HEK293 (cell line): ENCODE measurements at regions not wholly inside any gene's neighbourhood (a gene's known extent, or its start where the extent isn't known, plus 50 kb on each side); places are given as distances from the start of the nearest gene placed in this dataset.

Experiments used
- CTCF ChIA-PET: fragments of 350-600 bp; formaldehyde crosslinking; extraction: SDS; loops from one replicate; lab custom pipeline; 2021; ENCODE audit warnings: antibody characterized with exemption; lab: Yijun Ruan, JAX
- POLR2A ChIA-PET: fragments of 300-600 bp; formaldehyde crosslinking; extraction: SDS; loops from one replicate; lab custom pipeline; 2020; ENCODE audit warnings: antibody characterized with exemption, inconsistent platforms; lab: Yijun Ruan, JAX
- H3K27ac ChIP-seq: fragments of 200-500 bp; sonication (Bioruptor generic); 2 replicates; pipeline ENCODE4 v1.5.1; 2014; ENCODE audit warnings: low read depth, low read length, control low read depth, inconsistent platforms; ENCODE audit errors: extremely low read depth
- H3K36me3 ChIP-seq, 2 experiments: fragments of 200-500 bp in 1 of 2; sonication (Bioruptor generic) in 1 of 2; 1 replicate in 1 of 2; 2 replicates in 1 of 2; pipeline ENCODE4 v1.5.1; 2014 to 2017; ENCODE audit warnings: inconsistent platforms in 2 of 2, low read length in 2 of 2; ENCODE audit not compliant: control insufficient read depth in 2 of 2, insufficient read depth in 1 of 2
- H3K4me1 ChIP-seq: fragments of 200-500 bp; sonication (Bioruptor generic); 2 replicates; pipeline ENCODE4 v1.5.1; 2014; ENCODE audit warnings: mild to moderate bottlenecking, low read length, inconsistent platforms; ENCODE audit not compliant: control insufficient read depth, insufficient read depth
- H3K4me3 ChIP-seq: 2 replicates; pipeline ENCODE4 v1.5.1; 2011; ENCODE audit warnings: low read depth, mild to moderate bottlenecking, control low read depth, low read length, moderate library complexity
- H3K9me3 ChIP-seq: fragments of 200-500 bp; sonication (Bioruptor generic); 2 replicates; pipeline ENCODE4 v1.5.1; 2014; ENCODE audit warnings: low read depth, low read length, inconsistent platforms; ENCODE audit not compliant: control insufficient read depth, insufficient read depth
- BCL11A ChIP-seq: fragments of 450-650 bp; formaldehyde crosslinking; IDR thresholded peaks from 2 replicates; pipeline ENCODE4 v1.5.1; 2016; ENCODE audit warnings: low read depth, missing biosample characterization, missing genetic modification characterization
- HOXC10 ChIP-seq: sonication (generic); formaldehyde crosslinking; IDR thresholded peaks from 2 replicates; pipeline ENCODE4 v1.8.1; 2023; ENCODE audit warnings: mild to moderate bottlenecking, missing genetic modification reagents
- SALL2 ChIP-seq: fragments of 450-650 bp; formaldehyde crosslinking; IDR thresholded peaks from 2 replicates; pipeline ENCODE4 v1.5.0; 2017; ENCODE audit warnings: missing biosample characterization, mild to moderate bottlenecking, missing genetic modification characterization, borderline replicate concordance
- SETDB1 ChIP-seq: IDR thresholded peaks from one replicate; pipeline ENCODE4 v1.6.1; 2017; ENCODE audit warnings: mild to moderate bottlenecking, low read length, moderate library complexity, mixed read lengths; ENCODE audit not compliant: insufficient read length
- YY1 ChIP-seq: fragments of 450-650 bp; formaldehyde crosslinking; IDR thresholded peaks from 2 replicates; pipeline ENCODE4 v1.5.1; 2018; ENCODE audit warnings: missing biosample characterization, missing genetic modification characterization
- ZBTB1 ChIP-seq: fragments of 450-650 bp; formaldehyde crosslinking; IDR thresholded peaks from 2 replicates; pipeline ENCODE4 v1.5.1; 2016; ENCODE audit warnings: missing biosample characterization, missing genetic modification characterization
- ZNF266 ChIP-seq: fragments of 450-650 bp; formaldehyde crosslinking; IDR thresholded peaks from 2 replicates; pipeline ENCODE4 v1.5.1; 2016; ENCODE audit warnings: missing biosample characterization, missing genetic modification characterization, low read depth
- ZNF350 ChIP-seq: fragments of 450-650 bp; formaldehyde crosslinking; IDR thresholded peaks from 2 replicates; pipeline ENCODE4 v1.5.0; 2017; ENCODE audit warnings: missing biosample characterization, mild to moderate bottlenecking, missing genetic modification characterization
- ZNF548 ChIP-seq: fragments of 450-650 bp; formaldehyde crosslinking; IDR thresholded peaks from 2 replicates; pipeline ENCODE4 v1.5.1; 2016; ENCODE audit warnings: missing biosample characterization, missing genetic modification characterization
- ZNF621 ChIP-seq: fragments of 450-650 bp; formaldehyde crosslinking; IDR thresholded peaks from 2 replicates; pipeline ENCODE4 v1.5.1; 2017; ENCODE audit warnings: missing biosample characterization, missing genetic modification characterization
- ZNF654 ChIP-seq: fragments of 450-650 bp; formaldehyde crosslinking; IDR thresholded peaks from 2 replicates; pipeline ENCODE4 v1.5.1; 2016; ENCODE audit warnings: low read depth, missing biosample characterization, missing genetic modification characterization
- ZNF747 ChIP-seq: fragments of 450-650 bp; formaldehyde crosslinking; IDR thresholded peaks from 2 replicates; pipeline ENCODE4 v1.5.1; 2016; ENCODE audit warnings: missing biosample characterization, missing genetic modification characterization
- ZSCAN16 ChIP-seq: fragments of 450-650 bp; formaldehyde crosslinking; IDR thresholded peaks from 2 replicates; pipeline ENCODE4 v1.5.1; 2016; ENCODE audit warnings: missing biosample characterization, missing genetic modification characterization
- TF ChIP-seq, protein P1 (sequence below): fragments of 450-650 bp; formaldehyde crosslinking; IDR thresholded peaks from 2 replicates; pipeline ENCODE4 v1.5.1; 2017; ENCODE audit warnings: missing biosample characterization, missing genetic modification characterization
- TF ChIP-seq, protein P2 (sequence below): IDR thresholded peaks from 2 replicates; pipeline ENCODE4 v1.6.1; 2011; ENCODE audit warnings: mild to moderate bottlenecking, low read depth, low read length, borderline replicate concordance
- TF ChIP-seq, protein P3 (sequence below): fragments of 450-650 bp; formaldehyde crosslinking; IDR thresholded peaks from 2 replicates; pipeline ENCODE4 v1.5.1; 2016; ENCODE audit warnings: missing biosample characterization, missing genetic modification characterization
- TF ChIP-seq, protein P4 (sequence below): fragments of 450-650 bp; formaldehyde crosslinking; IDR thresholded peaks from 2 replicates; pipeline ENCODE4 v1.5.1; 2016; ENCODE audit warnings: missing biosample characterization, missing genetic modification characterization
- TF ChIP-seq, protein P5 (sequence below): fragments of 450-650 bp; formaldehyde crosslinking; IDR thresholded peaks from 2 replicates; pipeline ENCODE4 v1.5.1; 2016; ENCODE audit warnings: missing biosample characterization, missing genetic modification characterization, borderline replicate concordance
- TF ChIP-seq, protein P6 (sequence below): fragments of 450-650 bp; formaldehyde crosslinking; IDR thresholded peaks from 2 replicates; pipeline ENCODE4 v1.5.1; 2016; ENCODE audit warnings: missing biosample characterization, missing genetic modification characterization
- TF ChIP-seq, protein P7 (sequence below): fragments of 450-650 bp; formaldehyde crosslinking; IDR thresholded peaks from 2 replicates; pipeline ENCODE4 v1.5.1; 2016; ENCODE audit warnings: missing biosample characterization, missing genetic modification characterization

DNA sequence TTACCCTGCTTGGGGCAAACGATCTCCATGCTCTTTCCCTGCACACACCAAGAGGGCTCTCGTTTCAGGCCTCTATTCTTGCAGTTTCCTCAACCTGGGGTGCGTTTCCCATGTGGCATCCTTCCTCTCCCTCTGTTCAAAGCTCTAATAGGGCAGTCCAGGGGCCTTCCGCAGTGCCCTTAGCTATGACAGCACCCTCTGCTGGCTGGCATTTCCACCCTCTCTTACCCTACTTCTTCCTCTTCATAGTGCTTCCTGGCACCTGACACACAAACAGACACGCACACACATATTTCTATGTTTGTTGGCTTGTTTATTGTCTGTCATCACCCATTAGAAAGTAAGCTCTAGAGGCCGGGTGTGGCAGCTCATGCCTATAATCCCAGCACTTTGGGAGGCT is 294.0 kb downstream of the CLIC5 start (continued):
- TF ChIP-seq, protein P1, sequence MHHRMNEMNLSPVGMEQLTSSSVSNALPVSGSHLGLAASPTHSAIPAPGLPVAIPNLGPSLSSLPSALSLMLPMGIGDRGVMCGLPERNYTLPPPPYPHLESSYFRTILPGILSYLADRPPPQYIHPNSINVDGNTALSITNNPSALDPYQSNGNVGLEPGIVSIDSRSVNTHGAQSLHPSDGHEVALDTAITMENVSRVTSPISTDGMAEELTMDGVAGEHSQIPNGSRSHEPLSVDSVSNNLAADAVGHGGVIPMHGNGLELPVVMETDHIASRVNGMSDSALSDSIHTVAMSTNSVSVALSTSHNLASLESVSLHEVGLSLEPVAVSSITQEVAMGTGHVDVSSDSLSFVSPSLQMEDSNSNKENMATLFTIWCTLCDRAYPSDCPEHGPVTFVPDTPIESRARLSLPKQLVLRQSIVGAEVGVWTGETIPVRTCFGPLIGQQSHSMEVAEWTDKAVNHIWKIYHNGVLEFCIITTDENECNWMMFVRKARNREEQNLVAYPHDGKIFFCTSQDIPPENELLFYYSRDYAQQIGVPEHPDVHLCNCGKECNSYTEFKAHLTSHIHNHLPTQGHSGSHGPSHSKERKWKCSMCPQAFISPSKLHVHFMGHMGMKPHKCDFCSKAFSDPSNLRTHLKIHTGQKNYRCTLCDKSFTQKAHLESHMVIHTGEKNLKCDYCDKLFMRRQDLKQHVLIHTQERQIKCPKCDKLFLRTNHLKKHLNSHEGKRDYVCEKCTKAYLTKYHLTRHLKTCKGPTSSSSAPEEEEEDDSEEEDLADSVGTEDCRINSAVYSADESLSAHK = no peak
- TF ChIP-seq SALL2 (tag by site-specific recombination) (no peak), SETDB1 (no peak), BCL11A (tag by site-specific recombination) (no peak), YY1 (tag by site-specific recombination) (no peak)

DNA sequence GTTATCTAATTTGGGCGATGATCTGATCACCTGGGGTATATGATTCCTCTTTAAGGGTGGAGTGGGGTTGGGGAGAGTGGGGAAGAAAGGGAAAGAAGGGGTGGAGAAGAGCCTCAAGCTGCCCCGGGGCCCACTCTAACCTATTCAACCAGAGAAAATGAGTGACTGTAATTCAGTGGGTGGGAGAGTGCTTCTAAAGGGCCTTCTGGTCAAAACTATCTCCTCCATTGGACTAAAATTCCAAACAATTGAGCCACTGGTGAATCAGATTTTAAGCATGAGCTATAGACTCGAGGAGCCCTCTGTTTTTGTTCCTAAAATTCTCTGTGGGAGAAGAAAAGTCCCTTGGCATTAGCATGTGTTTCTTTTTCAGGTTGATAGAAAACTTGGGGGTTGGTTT is 296.8 kb downstream of the CLIC5 start:
- Histone ChIP-seq H3K4me3 (no peak overlapping the region), H3K9me3 (no peaks in the 10 kb centered on the region), H3K36me3 (no peaks in the 10 kb centered on the region), H3K27ac (no peak overlapping the region), H3K4me1 (peaks cover 4% of the 10 kb centered on the region; the same call in 1 of the 2 replicates)
- ChIA-PET CTCF (no interaction called here), POLR2A (no interaction called here)
- TF ChIP-seq, protein P2, sequence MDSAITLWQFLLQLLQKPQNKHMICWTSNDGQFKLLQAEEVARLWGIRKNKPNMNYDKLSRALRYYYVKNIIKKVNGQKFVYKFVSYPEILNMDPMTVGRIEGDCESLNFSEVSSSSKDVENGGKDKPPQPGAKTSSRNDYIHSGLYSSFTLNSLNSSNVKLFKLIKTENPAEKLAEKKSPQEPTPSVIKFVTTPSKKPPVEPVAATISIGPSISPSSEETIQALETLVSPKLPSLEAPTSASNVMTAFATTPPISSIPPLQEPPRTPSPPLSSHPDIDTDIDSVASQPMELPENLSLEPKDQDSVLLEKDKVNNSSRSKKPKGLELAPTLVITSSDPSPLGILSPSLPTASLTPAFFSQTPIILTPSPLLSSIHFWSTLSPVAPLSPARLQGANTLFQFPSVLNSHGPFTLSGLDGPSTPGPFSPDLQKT = no peak
- TF ChIP-seq ZBTB1 (tag by site-specific recombination) (no peak), ZNF654 (tag by site-specific recombination) (no peak), ZNF548 (tag by site-specific recombination) (no peak), ZSCAN16 (tag by site-specific recombination) (no peak), HOXC10 (CRISPR knock-in tag) (no peak), ZNF747 (no peak), ZNF266 (tag by site-specific recombination) (no peak), ZNF350 (tag by site-specific recombination) (no peak), ZNF621 (no peak)
- TF ChIP-seq, protein P3, sequence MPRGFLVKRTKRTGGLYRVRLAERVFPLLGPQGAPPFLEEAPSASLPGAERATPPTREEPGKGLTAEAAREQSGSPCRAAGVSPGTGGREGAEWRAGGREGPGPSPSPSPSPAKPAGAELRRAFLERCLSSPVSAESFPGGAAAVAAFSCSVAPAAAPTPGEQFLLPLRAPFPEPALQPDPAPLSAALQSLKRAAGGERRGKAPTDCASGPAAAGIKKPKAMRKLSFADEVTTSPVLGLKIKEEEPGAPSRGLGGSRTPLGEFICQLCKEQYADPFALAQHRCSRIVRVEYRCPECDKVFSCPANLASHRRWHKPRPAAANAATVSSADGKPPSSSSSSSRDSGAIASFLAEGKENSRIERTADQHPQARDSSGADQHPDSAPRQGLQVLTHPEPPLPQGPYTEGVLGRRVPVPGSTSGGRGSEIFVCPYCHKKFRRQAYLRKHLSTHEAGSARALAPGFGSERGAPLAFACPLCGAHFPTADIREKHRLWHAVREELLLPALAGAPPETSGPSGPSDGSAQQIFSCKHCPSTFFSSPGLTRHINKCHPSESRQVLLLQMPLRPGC (tag by site-specific recombination) = no peak
- TF ChIP-seq, protein P4, sequence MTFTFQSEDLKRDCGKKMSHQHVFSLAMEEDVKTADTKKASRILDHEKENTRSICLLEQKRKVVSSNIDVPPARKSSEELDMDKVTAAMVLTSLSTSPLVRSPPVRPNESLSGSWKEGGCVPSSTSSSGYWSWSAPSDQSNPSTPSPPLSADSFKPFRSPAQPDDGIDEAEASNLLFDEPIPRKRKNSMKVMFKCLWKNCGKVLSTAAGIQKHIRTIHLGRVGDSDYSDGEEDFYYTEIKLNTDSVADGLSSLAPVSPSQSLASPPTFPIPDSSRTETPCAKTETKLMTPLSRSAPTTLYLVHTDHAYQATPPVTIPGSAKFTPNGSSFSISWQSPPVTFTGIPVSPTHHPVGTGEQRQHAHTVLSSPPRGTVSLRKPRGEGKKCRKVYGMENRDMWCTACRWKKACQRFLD = no peak
- TF ChIP-seq, protein P5, sequence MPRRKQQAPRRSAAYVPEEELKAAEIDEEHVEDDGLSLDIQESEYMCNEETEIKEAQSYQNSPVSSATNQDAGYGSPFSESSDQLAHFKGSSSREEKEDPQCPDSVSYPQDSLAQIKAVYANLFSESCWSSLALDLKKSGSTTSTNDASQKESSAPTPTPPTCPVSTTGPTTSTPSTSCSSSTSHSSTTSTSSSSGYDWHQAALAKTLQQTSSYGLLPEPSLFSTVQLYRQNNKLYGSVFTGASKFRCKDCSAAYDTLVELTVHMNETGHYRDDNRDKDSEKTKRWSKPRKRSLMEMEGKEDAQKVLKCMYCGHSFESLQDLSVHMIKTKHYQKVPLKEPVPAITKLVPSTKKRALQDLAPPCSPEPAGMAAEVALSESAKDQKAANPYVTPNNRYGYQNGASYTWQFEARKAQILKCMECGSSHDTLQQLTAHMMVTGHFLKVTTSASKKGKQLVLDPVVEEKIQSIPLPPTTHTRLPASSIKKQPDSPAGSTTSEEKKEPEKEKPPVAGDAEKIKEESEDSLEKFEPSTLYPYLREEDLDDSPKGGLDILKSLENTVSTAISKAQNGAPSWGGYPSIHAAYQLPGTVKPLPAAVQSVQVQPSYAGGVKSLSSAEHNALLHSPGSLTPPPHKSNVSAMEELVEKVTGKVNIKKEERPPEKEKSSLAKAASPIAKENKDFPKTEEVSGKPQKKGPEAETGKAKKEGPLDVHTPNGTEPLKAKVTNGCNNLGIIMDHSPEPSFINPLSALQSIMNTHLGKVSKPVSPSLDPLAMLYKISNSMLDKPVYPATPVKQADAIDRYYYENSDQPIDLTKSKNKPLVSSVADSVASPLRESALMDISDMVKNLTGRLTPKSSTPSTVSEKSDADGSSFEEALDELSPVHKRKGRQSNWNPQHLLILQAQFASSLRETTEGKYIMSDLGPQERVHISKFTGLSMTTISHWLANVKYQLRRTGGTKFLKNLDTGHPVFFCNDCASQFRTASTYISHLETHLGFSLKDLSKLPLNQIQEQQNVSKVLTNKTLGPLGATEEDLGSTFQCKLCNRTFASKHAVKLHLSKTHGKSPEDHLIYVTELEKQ (tag by site-specific recombination) = no peak
- TF ChIP-seq, protein P6, sequence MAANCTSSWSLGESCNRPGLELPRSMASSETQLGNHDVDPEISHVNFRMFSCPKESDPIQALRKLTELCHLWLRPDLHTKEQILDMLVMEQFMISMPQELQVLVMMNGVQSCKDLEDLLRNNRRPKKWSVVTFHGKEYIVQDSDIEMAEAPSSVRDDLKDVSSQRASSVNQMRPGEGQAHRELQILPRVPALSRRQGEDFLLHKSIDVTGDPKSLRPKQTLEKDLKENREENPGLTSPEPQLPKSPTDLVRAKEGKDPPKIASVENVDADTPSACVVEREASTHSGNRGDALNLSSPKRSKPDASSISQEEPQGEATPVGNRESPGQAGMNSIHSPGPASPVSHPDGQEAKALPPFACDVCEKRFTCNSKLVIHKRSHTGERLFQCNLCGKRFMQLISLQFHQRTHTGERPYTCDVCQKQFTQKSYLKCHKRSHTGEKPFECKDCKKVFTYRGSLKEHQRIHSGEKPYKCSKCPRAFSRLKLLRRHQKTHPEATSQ (tag by site-specific recombination) = no peak
- TF ChIP-seq, protein P7, sequence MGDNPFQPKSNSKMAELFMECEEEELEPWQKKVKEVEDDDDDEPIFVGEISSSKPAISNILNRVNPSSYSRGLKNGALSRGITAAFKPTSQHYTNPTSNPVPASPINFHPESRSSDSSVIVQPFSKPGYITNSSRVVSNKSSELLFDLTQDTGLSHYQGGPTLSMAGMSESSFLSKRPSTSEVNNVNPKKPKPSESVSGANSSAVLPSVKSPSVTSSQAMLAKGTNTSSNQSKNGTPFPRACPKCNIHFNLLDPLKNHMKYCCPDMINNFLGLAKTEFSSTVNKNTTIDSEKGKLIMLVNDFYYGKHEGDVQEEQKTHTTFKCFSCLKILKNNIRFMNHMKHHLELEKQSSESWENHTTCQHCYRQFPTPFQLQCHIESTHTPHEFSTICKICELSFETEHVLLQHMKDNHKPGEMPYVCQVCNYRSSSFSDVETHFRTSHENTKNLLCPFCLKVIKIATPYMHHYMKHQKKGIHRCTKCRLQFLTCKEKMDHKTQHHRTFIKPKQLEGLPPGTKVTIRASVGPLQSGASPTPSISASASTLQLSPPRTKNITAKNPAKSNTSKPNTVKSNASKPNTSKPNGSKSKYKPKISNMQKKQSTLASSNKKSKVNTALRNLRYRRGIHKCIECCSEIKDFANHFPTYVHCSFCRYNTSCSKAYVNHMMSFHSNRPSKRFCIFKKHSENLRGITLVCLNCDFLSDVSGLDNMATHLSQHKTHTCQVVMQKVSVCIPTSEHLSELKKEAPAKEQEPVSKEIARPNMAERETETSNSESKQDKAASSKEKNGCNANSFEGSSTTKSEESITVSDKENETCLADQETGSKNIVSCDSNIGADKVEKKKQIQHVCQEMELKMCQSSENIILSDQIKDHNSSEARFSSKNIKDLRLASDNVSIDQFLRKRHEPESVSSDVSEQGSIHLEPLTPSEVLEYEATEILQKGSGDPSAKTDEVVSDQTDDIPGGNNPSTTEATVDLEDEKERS (tag by site-specific recombination) = no peak
